HG03097 (cell line): ENCODE measurements at regions not wholly inside any gene's neighbourhood (a gene's known extent, or its start where the extent isn't known, plus 50 kb on each side); places are given as distances from the start of the nearest gene placed in this dataset.
"Not testable (repeated sequence)": the region's sequence is repeated elsewhere in the genome, so short reads cannot be mapped to it uniquely, and the experiment has no call there.

Experiments used
- ATAC-seq: cut with Tn5 transposase; IDR thresholded peaks from one replicate; pipeline ENCODE4 v1.9.1; 2021; ENCODE audit not compliant: unreplicated experiment, low FRiP score

DNA sequence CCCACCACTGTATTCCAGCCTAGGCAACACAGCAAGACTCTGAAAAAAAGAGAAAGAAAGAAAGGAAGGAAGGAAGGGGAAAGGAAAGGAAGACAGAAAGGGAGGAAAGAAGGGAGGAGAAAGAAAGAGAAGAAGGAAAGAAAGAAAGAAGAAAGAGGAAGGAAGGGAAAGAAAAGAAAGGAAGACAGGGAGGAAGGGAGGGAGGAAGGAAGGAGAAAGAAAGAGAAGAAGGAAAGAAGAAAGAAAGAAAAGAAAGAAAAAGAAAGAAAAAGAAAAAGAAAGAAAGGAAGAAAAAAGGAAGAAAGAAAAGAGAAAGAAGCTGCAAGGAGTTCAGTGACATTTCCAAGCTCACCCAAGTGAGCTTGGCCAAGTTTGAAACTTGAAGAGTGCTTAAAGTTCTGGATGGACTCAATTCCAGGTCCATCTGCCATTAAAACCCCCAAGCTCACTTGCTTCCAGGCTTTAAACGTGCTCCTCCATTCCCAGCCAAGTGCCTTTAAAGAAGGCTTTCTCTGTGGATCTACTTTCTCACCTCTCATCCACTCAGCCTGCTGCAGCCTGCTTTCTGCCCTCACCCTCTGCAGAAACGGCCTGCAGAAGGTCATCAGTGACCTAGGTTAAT is 101.5 kb downstream of the VCPKMT start:
- no peak for ATAC-seq

DNA sequence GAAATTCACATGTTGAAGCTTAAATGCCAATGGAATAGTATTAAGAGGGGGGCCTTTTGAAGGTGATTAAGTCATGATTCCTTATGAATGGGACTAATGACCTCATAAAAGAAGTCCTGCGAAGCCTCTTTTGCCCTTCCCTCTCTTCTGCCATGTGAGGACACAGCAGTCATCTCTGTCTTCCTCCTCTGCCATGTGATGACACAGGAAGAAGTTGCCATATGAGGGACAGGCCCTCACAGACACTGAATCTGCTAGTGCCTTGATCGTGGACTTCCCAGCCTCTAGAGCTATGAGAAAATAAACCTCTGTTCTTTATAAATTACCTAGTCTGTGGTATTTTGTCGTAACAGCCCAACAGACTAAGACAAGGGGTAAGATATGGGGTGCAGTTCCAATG is 100.7 kb downstream of the VCPKMT start:
- no peak for ATAC-seq

DNA sequence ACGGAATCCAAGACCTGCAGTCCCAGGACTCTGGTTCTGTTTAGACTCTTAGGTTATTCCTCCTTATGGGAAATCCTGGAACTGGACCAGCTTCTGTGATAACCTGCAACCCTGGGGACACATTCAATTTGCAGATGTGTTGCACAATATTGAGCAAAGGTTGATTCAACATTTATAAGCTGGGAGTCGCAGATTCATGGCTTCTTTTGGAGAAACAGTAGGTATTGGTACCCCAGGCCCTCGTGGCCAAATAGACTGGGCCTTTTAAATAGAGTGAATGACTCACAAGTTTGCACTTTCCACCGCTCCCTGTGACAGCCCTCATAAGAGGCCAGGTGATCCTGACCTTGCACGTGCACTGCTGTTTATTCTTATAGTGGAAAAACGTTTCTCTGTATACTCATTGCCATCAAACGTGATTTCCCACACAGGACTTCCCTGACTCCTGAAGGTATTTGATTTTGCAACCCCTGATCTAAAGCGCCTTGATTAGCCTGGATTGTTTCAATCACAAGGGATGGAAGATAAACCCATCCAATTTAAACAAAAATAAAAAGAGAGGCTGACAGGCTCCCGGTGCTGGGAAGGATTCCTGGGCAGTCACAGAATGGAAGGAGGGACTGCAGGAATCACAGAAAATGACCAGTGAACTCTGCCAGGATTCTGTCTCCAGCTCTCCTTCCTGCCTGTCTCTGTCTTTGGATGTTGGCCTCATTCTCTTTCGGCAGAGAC is 98.0 kb downstream of the VCPKMT start:
- no peak for ATAC-seq

DNA sequence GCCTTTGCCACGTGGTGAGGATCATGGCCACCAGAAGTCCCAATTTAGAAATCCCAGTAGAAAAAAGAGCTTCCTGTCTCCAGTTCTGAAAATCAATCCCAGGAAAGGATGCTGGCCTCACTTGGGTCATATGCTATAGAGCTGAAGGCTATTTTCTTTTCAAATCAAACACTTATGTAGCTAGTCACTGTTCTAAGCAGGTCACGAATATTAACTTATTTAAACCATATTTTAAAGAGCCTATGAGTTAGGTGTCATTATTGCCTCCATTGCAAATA is 97.5 kb downstream of the VCPKMT start:
- ATAC-seq, result no peak

DNA sequence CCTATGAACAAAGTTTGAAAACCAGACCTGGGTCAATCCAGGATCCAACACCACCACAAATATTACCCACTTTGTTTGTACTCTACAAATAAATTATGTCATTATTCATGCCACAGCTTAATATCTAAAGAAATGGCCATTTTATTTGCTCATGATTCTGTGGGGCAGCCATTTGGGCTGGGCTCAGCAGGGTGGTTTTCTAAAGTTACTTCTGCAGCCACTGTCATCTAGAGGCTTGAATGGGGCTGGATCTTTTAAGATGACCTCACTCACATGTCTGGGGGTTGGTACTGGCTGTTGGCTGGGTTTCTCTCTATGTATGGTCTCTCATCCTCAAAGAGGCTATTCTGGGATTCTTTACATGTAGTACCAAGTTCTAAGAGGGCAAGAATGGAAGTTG is 96.2 kb downstream of the VCPKMT start:
- ATAC-seq, result no peak

DNA sequence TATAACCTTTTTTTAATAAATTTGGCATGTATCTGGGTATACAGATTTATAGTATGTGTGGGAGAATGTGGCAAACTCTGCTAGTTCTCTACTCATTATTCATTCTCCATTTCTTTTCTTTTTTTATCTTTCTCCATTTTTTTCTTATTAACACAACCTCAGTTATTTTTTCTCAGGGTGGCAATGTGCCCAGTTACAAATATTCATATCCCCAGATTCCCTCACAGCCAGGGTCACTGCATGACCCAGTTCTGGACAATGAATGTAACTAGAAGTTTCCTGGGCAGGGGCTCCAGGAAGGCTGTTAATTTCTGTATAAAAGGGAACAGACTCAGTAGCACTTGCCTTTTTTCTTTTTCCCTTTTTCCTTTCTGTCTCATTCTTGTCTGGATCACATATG is 95.6 kb downstream of the VCPKMT start:
- no peak for ATAC-seq

DNA sequence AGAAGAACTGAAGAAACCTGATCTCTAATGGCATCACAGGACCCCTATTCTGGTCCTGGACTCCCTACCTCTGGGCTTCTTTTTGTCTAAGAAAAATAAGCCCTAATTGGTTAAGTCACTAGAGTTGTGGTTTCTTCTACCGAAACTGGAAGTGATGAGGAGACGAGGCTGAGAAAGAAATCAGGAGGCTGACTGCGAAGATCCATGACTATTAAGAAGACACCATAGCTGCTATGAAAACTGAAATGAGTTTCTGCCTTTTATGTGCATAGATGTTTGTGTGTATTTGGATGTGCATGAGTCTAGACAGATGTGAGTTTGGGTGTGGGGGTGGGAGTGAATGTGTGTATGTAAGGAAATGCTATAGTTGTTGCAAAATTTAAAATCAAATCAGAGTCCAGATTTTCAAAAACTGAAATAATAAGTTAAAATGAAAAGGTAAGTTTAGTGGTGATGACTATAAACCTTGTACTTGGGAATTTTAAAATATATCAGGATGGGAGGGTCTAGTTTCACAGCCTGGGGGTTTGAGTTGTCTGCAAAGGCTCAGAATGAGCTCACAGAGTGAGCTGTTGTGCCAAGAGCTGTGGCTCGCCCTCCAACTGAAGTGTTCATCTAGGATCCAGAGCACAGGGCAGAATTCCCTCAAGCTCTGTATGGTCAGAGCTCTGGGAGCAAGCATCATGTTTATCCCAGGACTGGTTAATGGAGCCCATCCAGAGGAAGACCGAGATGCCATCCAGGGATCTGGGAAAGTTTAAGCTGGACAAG is 94.9 kb downstream of the VCPKMT start:
- no peak for ATAC-seq

DNA sequence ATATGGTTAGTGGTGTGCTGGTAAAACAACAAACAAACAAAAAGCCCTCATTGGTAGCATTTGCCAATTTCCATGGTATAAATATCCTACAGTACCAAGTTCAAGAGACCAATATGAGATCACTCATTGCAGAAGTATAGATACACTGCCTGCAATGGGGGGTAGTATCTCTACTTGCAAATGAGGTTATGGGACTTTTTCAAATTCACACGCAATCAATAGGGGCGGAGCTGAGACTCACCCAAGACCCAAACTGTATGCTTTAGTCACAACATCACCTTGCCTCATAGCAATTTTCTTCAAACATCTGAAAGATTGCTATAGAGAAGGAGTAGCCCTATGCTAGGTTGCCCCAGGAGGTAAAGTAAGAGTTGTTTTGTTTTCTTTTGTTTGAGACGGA is 93.7 kb downstream of the VCPKMT start:
- ATAC-seq, result no peak

DNA sequence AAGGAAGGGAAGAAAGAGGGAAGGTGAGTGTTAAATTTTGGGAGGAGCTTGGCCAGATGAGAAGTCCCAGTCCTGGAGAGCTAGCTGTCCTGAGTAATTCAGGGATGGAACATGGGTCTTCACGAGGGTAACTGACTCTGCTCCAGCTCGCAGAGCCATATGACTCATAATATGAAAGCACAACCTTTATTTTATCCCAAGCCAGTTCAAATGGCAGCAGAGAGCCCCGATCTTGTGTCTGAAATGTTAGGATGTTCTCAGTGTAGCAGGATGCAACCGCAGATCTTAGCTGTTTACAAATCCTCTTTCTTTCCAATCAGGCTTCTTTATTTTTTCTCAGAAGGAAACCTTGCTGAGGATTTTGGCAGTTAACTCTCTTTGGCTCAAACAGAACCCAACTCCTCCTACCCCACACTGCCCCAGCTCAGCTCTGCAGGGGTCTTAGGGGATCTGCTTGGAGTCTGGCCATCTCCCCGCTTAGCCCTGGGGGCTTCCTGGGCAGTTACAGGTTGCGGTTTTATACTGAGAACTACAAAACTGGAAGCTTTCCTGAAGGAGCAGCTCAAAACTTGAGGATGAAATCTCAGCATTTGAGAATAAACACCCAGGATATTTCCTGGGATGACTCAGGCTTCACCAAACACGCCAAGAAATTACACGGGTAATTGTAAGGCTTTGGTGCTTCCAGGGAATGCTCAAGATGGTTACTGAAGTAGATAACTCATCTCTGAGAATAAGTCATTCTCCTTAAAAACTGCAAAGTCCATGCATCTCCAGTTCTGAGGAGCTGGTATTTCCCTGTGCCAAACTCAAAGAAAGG is 92.5 kb downstream of the VCPKMT start:
- ATAC-seq, result no peak

DNA sequence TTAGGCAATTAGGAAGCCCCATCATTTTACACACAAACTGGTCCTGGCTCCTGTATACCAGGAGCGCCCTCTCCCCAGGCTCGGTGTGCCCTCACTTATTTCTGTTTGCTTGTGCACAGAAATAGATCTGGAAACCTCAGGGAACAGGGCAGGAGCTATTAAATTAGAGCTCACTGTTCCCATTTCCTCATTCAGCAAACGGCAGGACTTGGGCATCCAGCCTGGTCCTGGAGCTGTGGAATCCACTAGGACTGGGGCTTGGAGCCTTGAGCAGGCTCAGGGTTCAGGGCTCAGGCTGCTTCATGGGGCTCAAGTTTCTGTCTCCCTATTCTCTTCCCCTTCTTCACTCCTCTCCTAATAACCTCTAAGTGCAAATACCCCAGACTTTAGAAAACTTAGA is 91.3 kb downstream of the VCPKMT start:
- ATAC-seq, result no peak

DNA sequence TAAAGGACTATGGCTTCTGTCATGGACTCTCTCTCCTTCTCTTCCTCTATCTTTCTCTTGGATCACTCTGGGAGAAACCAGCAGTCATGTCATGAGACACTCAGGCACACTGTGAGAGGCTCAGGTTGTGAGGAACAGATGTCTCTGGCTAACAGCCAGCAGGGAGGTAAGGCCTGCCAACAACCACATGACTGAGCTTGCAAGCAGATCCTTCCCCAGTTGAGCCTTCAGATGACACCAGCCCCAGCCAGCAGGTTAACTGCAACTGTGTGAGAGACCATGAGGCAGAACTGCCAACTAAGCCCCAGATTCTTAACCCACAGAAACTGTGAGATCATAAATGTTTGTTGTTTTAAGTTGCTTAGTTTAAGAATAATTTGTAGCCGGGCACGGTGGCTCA is 90.6 kb downstream of the VCPKMT start:
- ATAC-seq, result no peak

DNA sequence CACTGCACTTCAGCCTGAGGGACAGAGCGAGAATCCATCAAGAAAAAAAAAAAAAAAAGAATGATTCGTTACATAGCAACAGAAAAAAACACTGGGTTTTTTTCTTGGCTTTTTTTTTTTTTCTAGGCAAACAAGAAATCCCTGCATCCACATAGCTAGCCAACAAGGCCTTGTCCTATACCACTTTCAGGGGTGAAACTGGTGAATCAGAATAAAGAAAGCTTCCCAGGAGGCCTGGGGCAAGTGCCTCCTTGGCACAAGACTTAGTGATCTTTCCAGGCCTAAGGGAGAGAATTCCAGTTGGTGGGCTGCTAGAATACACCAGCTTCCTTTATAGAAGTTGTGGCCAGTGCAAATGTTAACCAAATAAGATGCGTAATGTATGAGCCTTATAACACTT is 90.0 kb downstream of the VCPKMT start:
- no peak for ATAC-seq

DNA sequence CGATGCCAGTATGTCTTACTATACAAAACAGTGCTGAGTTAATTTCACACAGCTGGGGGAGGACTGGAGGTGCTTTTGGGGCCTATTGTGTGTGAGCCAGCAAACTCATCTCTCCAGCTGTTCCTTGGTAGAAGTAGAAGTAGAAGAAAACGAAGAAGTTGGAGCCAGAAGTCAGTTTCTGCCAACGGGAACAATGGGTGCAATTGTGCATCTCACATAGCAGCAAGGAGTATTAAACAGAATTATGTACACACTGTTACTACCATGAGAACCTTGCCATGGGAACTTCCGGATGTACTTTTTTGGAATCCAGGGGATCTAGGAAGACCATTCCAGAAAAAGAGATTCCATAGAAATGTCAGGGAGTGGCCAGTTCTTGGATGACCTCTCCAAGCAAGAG is 88.6 kb downstream of the VCPKMT start:
- no peak for ATAC-seq

DNA sequence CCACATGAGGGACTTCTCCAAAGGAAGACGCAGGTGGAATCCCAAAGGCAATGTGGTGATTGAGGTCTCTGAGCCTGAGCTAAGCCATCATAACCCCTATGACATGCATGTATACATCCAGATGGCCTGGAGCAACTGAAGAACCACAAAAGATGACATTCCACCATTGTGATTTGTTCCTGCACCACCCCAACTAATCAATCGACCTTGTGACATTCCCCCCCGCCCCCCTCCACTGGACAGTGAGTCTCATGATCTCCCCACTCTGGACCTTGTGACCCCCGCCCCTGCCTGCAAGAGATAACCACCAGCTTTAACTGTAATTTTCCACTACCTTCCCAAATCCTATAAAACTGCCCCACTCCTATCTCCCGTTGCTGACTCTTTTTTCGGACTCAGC is 87.9 kb downstream of the VCPKMT start:
- ATAC-seq, result no peak

DNA sequence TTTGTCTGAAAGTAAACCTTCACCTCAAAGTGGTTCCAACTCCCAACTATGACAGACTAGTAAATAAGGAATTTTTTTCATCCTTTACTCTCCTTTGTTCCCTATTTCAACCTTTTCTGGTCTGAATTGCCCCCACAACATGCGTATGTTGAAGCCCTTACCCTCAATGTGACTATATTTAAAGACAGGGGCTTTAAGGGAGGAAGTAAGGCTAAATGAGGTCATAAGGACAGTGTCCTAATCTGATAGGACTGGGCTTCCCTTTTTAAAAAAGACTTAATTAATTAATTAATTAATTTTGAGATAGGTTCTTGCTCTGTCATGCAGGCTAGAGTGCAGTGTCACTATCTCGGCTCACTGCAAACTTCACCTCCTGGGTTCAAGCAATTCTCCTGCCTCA is 86.3 kb downstream of the VCPKMT start:
- no peak for ATAC-seq

DNA sequence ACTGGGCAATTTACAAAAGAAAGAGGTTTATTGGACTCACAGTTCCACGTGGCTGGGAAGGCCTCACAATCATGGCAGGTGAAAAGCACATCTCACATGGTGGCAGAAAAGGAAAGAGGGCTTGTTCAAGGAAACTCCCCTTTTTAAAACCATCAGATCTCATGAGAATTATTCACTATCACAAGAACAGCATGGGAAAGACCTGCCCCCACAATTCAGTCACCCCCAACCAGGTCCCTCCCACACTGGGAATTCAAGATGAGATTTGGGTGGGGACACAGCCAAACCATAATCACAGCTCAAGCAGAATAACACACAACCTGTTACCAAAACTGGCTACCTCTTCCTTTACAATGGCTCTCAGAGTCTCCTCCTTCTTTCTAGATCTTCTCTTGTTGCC is 85.5 kb downstream of the VCPKMT start:
- ATAC-seq, result not testable (repeated sequence)

DNA sequence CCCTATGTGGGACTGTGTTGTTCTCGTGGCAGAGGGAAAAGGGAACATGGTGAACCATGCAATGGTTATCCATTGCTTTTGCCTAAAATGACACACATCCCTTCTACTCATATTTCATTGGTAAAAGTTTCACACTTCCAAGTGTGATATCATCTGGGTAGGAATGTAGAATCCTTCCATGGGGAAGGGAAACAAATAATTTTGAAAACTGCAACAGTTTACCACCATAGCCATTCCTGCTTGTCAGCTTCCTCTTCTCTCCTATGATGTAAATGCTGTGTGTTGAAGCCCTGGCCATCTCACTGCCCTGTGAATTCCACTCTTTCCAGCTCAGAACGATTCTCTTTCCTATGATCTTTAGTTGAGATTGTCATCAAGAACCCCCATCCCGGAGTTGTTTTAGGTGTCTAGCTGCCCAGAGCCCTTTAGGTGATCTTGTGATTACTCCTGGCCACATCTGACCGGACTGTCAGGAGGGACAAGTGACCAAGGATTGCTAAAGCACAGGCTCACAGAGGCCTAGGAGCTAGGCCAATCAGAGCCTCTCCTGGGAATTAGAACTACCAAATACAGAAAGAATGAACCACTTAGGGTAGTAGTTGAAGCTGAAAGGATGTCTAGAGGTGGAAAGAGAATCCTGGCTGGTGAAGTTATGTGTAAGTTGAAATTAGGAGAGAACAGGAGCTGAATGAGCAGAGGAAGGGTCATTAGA is 84.6 kb downstream of the VCPKMT start:
- no peak for ATAC-seq

DNA sequence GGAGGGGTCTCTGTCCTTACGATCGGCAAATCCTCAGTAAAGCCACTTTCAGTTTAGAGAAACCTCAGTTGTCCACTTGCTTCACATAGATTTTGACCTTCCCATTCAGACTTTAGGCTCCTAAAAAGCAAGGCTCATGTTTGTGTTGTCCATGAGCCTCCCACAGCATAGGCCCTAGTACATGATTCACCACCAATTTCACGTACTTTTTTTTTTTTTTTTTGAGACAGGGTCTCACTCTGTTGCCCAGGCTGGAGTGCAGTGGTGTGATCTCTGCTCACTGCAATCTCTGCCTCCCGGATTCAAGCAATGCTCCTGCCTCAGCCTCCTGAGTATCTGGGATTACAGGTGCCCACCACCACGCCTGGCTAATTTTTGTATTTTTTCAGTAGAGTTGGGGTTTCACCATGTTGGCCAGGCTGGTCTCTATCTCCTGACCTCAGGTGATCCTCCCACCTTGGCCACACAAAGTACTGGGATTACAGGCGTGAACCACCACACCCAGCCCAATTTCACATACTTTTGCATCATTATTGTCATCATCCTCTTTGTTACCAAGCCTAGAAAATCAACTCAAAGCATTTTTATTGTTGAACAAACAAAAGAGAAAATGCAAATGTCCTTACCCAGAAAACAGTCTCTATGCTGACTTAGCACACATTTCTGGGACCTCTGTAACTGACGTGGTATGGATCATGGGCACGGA is 83.8 kb downstream of the VCPKMT start:
- ATAC-seq, result not testable (repeated sequence)

DNA sequence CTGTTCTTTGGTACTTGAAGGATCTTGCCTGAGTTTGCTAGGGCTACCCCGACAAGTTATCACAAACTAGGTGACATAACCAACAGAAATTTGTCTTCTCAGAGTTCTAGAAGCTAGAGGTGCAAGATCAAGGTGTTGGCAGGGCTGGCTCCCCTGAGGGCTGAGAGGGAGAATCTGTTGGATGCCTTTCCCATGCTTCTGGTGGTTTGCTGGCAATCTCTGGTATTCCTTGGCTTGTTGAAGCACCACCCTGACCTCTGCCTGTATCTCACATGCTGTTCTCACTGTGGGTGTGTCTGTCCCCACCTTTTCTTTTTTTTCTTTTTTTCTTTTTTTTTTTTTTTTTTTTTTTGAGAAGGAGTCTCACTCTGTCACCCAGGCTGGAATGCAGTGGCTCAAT is 81.2 kb downstream of the VCPKMT start:
- no peak for ATAC-seq

DNA sequence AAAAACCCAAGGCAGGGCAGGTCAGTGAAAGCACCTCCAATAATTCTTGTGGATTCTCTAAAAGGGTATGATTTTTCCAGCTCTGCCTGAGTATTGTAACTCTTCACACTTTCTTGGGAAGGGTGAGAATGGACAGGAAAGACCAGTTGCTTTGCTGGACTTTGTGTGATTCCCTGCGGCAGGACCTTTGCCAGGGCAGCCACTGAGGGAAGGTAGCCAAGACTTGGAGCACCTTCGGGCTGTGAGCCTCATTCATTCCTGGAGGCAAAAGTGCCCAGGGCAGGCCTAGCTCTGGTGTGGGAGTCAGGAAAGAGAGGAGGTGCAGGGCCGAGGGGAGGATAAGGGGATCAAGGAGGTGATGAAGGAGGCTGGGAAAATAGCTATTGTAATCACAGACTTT is 80.2 kb downstream of the VCPKMT start:
- no peak for ATAC-seq
